Astrocyte of the spinal cord (primary cell): ENCODE measurements at regions not wholly inside any gene's neighbourhood (a gene's known extent, or its start where the extent isn't known, plus 50 kb on each side); places are given as distances from the start of the nearest gene placed in this dataset.

Experiments
- DNase-seq: peaks from one replicate; pipeline ENCODE4 v3.0.0; 2011; ENCODE audit warnings: low read depth, low spot score
- H3K4me3 ChIP-seq: 2 replicates; pipeline ENCODE4 v1.5.1; 2011; ENCODE audit warnings: low read depth, mild to moderate bottlenecking, low read length, moderate library complexity
- in situ Hi-C: cut with HindIII; loops from 2 replicates; pipeline ENCODE4 v1.10.0; 2017; ENCODE audit warnings: low sequenced_read_pairs
- TF ChIP-seq, protein P1 (sequence below): IDR thresholded peaks from 2 replicates; pipeline ENCODE4 v1.5.1; 2012; ENCODE audit warnings: low read depth, mild to moderate bottlenecking, low read length, inconsistent platforms

DNA sequence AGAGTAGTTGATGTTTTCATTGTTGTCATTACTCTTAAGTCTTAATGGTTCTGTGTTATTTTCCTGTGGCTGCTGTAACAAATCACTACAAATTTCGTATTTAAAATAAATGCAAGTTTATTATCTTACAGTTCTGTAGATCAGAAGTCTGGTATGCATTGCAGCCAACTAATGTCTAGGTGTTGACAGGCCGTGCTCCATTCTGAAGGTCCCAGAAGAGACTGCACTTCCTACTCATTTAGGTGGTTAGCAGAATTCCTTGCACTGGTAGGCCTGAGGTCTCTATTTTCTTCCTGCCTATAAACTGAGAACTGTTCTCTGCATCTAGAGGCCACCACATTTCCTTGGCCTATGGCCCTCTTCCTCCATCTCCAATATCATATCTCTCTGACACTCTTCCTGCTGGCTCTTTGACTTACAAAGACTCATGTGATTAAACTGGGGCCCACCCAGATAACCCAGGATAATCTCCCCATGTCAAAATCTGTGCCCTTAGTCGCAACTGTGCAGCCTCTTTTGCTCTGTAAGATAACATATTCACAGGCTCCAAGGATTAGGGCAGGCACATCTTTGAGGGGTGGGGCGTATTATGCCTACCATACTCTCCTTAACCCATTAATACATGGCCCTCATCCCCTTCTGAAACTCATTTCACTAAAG is 468.4 kb downstream of the FOXO1 start:
- TF ChIP-seq, protein P1, sequence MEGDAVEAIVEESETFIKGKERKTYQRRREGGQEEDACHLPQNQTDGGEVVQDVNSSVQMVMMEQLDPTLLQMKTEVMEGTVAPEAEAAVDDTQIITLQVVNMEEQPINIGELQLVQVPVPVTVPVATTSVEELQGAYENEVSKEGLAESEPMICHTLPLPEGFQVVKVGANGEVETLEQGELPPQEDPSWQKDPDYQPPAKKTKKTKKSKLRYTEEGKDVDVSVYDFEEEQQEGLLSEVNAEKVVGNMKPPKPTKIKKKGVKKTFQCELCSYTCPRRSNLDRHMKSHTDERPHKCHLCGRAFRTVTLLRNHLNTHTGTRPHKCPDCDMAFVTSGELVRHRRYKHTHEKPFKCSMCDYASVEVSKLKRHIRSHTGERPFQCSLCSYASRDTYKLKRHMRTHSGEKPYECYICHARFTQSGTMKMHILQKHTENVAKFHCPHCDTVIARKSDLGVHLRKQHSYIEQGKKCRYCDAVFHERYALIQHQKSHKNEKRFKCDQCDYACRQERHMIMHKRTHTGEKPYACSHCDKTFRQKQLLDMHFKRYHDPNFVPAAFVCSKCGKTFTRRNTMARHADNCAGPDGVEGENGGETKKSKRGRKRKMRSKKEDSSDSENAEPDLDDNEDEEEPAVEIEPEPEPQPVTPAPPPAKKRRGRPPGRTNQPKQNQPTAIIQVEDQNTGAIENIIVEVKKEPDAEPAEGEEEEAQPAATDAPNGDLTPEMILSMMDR, result no peak
- DNase-seq, result no peak
- H3K4me3 ChIP-seq, result no peak overlapping the region
- in situ Hi-C loops, result no loop called here

DNA sequence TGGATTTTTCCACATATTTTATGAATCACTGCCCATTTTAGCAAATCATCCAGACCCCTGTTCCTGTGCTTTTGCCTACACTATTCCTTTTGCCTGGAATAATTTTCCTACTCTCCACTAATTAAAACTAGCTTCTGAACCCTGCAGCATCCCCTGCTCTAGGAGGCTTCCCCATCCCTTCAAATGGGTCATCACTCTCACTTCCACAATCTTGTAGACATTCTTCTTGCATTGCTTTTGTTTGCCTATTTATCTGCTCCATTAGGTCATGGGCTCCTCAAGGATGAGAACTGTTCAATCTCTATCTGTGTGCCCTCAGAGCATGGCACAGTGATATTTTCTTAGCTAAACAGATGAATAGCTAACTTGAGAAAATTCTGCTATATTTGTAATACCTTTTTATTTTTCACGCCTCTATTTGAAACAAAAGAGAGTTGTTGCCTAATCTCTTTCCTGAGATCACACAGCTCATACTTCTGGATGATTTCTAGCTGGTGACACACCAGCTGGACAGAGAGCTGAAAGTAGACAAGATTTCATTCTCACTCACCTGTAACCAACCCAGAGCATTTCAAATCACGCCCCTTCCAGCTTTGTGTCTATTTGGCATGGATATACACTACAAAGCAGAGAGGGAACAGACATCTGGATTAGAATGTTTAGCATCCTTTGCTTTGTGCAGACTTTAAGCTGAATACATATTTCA is 466.0 kb downstream of the FOXO1 start:
- in situ Hi-C loops, result no loop called here
- no peak for DNase-seq
- TF ChIP-seq, protein P1, result no peak
- no peak overlapping the region for H3K4me3 ChIP-seq

DNA sequence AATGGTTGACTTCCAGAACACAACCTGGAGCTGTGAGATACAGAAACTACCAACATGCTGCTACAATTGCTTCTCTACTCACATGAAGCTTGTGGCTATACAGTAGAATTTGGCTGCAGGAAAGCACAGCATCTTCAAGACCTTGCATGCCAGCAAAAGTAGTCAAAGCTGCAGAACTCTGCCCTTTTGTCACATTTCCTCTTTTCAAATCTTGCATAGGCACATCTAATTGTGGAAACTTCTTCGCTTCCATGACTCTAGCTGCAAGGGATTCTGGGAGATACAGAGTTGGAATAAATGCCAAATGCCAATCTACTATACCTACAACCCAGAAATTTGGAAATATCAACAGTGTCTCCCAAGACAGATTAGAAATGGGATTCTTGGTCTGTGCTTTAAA is 462.2 kb downstream of the FOXO1 start:
- in situ Hi-C loops, result no loop called here
- TF ChIP-seq, protein P1, result no peak
- no peak overlapping the region for H3K4me3 ChIP-seq
- DNase-seq, result no peak

DNA sequence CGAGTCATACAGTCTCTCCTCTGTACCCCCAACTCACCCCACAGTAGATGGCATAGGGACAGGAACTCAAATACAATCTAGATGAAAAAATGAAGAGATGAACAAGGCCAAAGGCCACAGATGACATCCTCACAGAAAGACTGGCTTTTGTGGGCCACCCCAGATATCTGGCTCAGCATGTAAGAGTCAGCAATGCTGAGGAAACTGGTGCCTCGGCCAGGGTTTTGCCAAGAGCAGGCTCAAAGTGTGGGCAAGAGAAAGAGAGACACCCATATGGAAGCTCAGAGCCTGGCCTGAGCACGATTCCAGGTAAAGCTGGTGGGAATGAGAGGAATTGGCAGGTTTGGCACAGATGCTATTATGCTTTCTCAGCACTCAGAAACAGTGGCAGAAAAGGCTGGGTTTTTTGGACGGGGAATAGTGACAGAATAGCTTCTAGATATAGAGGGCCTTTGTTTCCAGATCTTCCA is 460.6 kb downstream of the FOXO1 start:
- no peak overlapping the region for H3K4me3 ChIP-seq
- in situ Hi-C loops, result no loop called here
- TF ChIP-seq, protein P1, result no peak
- DNase-seq, result no peak

DNA sequence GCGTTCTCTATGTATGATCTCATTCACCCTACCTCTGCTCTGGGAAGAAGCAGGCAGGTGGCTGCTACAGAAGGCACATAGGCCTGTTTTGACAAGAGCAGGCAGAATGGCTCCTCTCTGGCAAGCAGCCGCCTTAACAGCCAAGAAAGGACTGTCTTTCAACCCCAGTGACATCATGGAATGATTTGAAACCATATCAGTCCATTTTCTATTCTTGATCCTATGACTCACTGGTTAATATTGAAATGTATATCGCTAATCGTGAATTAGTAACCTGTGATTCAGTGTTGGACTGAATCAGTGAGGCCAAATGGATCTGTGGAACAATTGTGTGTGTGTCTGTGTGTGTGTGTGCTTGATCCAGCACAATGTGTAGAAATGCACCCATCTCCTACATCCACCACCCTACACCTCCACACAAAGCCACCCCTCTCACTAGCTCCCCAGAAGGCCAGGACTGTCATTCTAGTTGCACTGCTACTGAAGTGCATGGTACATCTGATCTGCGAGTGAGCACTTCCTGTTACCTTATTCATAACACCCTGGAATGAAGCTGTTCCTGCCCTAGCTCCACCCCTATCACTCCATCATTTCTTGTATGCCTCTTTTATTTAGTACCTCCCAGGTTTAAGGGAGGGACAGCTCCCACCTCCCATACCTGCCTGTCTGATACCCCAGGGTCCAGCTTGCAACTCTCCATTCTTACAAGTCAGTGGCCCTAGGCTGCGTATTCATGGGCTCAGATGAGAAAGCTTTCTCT is 460.0 kb downstream of the FOXO1 start:
- in situ Hi-C loops, result no loop called here
- DNase-seq, result no peak
- no peak overlapping the region for H3K4me3 ChIP-seq
- TF ChIP-seq, protein P1, result no peak

DNA sequence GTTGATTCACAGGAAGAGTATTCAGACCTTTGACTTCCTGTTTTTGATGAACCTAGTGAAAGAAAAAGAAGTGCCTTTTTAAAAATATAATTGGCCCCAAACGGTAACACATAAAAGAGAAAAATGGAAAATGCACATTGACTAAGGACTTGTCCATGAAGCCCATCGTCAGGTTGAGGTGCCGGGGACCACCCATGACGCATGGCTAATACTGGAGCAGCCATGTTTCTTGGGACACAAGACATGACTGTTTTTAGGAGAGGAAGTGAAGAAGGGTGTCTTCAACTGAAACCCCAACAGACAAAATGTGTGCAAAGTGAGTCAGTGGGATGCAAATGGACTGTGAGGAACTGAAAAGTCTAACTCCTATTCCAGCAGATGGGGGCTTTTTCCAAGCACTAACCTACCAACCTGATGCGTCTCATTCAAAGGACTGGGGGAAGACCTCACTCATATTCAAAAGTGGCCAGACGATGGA is 459.4 kb downstream of the FOXO1 start:
- TF ChIP-seq, protein P1, result no peak
- in situ Hi-C loops, result no loop called here
- H3K4me3 ChIP-seq, result no peak overlapping the region
- no peak for DNase-seq
